ENCODE measurements at regions not wholly inside any gene's neighbourhood (a gene's known extent, or its start where the extent isn't known, plus 50 kb on each side); places are given as distances from the start of the nearest gene placed in this dataset.

DNA sequence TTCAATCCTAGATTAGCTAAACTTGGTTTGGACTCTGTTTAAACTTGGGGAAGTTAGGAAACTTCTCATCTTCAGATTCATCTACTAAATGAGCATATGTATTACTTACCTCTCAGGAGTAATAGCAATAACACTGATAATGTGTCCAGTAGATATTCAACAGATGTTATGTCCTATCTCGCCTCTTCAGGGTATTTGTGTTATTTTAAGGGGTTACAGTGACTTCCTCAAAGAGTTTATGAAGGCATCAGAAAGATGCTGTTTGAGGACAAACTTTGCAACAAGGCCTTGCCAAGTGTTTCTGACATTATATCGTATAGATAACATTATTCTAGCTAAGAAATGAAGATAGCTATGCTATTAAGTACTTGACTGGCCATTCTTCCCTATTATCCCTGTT is 522.3 kb downstream of the IGSF11 start:
- ChIA-PET POLR2A (ENCODE audit: partially characterized antibody) (no interaction called here), CTCF (ENCODE audit: partially characterized antibody) (interaction anchor here (0.9 to 3.2 kb wide), 2 partner anchors 11 to 1108 kb away, joined by 3 to 15 read pairs; no protein-coding TSS in a partner anchor)
- Histone ChIP-seq H3K9ac (replicated peaks in 1 of 4; ENCODE audit: extremely low read depth in 1 of 4, low read depth in 3 of 4, low read length in 3 of 4) (no peak overlapping the region), H4K5ac (ENCODE audit: insufficient read length, low read depth, low read length) (no peak overlapping the region), H3K4me2 (ENCODE audit: insufficient read depth in 1 of 2, low read depth in 2 of 2, low read length in 2 of 2) (no peak overlapping the region), H2AK5ac (ENCODE audit: low read depth, low read length) (no peak overlapping the region), H4K91ac (replicated peaks; ENCODE audit: insufficient read length, low read length) (no peak overlapping the region), H4K20me1 (replicated peaks in 1 of 2; ENCODE audit: control insufficient read depth in 1 of 2, insufficient read depth in 2 of 2, low read length in 2 of 2) (no peaks in the 10 kb centered on the region), H2AFZ (ENCODE audit: low read length) (no peak overlapping the region), H3K27ac (ENCODE audit: low read depth, low read length) (no peak overlapping the region), H3K4ac (replicated peaks; ENCODE audit: insufficient read length, low read depth, low read length) (no peak overlapping the region), H3K79me2 (ENCODE audit: control insufficient read depth in 1 of 2, insufficient read depth in 2 of 2, low read length in 2 of 2) (no peaks in the 10 kb centered on the region), H2BK12ac (ENCODE audit: low read depth, low read length) (no peak overlapping the region), H3K9me3 (ENCODE audit: insufficient read depth in 2 of 2, low read depth in 1 of 2, low read length in 1 of 2) (peaks cover 5% of the 10 kb centered on the region in 2 experiments; a peak in 2 of 4 replicates), H2BK5ac (ENCODE audit: low read depth, low read length) (no peak overlapping the region), H2BK15ac (ENCODE audit: low read length) (no peak overlapping the region), H4K8ac (ENCODE audit: extremely low read depth, insufficient read depth, low read length) (no peak overlapping the region), H3K4me3 (ENCODE audit: extremely low read depth in 1 of 4, insufficient read depth in 2 of 4, low read depth in 3 of 4, low read length in 4 of 4) (no peak overlapping the region), H3K56ac (replicated peaks; ENCODE audit: insufficient read length, low read depth, low read length) (no peak overlapping the region), H3K18ac (ENCODE audit: extremely low read depth, low read length) (no peak overlapping the region), H3K23me2 (ENCODE audit: low read depth, low read length) (no peaks in the 10 kb centered on the region), H3K14ac (ENCODE audit: insufficient read length) (no peak overlapping the region), H3K36me3 (ENCODE audit: control insufficient read depth in 2 of 4, insufficient read depth in 4 of 4, low read length in 3 of 4) (no peaks in the 10 kb centered on the region), H3K4me1 (replicated peaks in 1 of 4; ENCODE audit: control insufficient read depth in 3 of 4, insufficient read depth in 4 of 4, low read length in 3 of 4) (no peaks in the 10 kb centered on the region), H3K23ac (ENCODE audit: insufficient read length) (no peak overlapping the region), H2BK20ac (ENCODE audit: low read length) (no peak overlapping the region), H3K27me3 (replicated peaks in 1 of 4; ENCODE audit: control insufficient read depth in 3 of 4, extremely low read depth in 1 of 4, insufficient read depth in 3 of 4, low read length in 3 of 4) (peaks cover 0 to 1% (median 0%) of the 10 kb centered on the region in 4 experiments; a peak in 1 of 7 replicates), H3K79me1 (ENCODE audit: low read depth, low read length) (no peaks in the 10 kb centered on the region), H2BK120ac (replicated peaks; ENCODE audit: low read depth, low read length) (no peak overlapping the region)
- 89% methylated on average over 2 of the region's 2 CpGs; no CpG with 5 or more reads in 1 of the 2 experiments for WGBS, 2 experiments (ENCODE audit: extremely low coverage in 1 of 2, insufficient coverage in 1 of 2, insufficient read length in 1 of 2, insufficient replicate concordance in 2 of 2, low coverage in 1 of 2, low lambda C conversion rate in 2 of 2, missing lambda C conversion rate in 1 of 2)
- DNase-seq (ENCODE audit: low read depth in 1 of 2, low spot score in 2 of 2) (no peak), FAIRE-seq (no peak)
- TF ChIP-seq CEBPB (IDR thresholded peaks at IDR 0.05; ENCODE audit: low read depth, low read length): no peak
- no peak for TF ChIP-seq BACH1 (IDR thresholded peaks at IDR 0.05; ENCODE audit: low read length)
- no peak for TF ChIP-seq POU5F1 (IDR thresholded peaks at IDR 0.05; ENCODE audit: low read depth, low read length)
- no peak for TF ChIP-seq NANOG (IDR thresholded peaks at IDR 0.05; ENCODE audit: insufficient read depth, low read depth, low read length, poor library complexity, severe bottlenecking)
- TF ChIP-seq, protein P1, sequence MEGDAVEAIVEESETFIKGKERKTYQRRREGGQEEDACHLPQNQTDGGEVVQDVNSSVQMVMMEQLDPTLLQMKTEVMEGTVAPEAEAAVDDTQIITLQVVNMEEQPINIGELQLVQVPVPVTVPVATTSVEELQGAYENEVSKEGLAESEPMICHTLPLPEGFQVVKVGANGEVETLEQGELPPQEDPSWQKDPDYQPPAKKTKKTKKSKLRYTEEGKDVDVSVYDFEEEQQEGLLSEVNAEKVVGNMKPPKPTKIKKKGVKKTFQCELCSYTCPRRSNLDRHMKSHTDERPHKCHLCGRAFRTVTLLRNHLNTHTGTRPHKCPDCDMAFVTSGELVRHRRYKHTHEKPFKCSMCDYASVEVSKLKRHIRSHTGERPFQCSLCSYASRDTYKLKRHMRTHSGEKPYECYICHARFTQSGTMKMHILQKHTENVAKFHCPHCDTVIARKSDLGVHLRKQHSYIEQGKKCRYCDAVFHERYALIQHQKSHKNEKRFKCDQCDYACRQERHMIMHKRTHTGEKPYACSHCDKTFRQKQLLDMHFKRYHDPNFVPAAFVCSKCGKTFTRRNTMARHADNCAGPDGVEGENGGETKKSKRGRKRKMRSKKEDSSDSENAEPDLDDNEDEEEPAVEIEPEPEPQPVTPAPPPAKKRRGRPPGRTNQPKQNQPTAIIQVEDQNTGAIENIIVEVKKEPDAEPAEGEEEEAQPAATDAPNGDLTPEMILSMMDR (IDR thresholded peaks at IDR 0.05; ENCODE audit: control extremely low read depth in 1 of 3, insufficient read depth in 1 of 3, low read depth in 1 of 3, low read length in 3 of 3): no peak
- TF ChIP-seq BRCA1 (IDR thresholded peaks at IDR 0.05; ENCODE audit: low read depth, low read length): no peak
- TF ChIP-seq EP300 (IDR thresholded peaks at IDR 0.05; ENCODE audit: borderline replicate concordance in 1 of 2, low read depth in 2 of 2, low read length in 2 of 2): no peak
- no peak for TF ChIP-seq POLR2A (IDR thresholded peaks at IDR 0.05; ENCODE audit: control extremely low read depth in 1 of 2, low read depth in 2 of 2, low read length in 2 of 2)
- no peak for TF ChIP-seq GABPA (IDR thresholded peaks at IDR 0.05; ENCODE audit: borderline replicate concordance, insufficient read depth, low read length)
- no peak for TF ChIP-seq SP2 (IDR thresholded peaks at IDR 0.05; ENCODE audit: low read length)
- no peak for TF ChIP-seq KDM4A (IDR thresholded peaks at IDR 0.05; ENCODE audit: low read depth, low read length, severe bottlenecking)
- TF ChIP-seq, protein P2, sequence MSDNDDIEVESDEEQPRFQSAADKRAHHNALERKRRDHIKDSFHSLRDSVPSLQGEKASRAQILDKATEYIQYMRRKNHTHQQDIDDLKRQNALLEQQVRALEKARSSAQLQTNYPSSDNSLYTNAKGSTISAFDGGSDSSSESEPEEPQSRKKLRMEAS (IDR thresholded peaks at IDR 0.05): no peak
